ENCODE measurements at regions not wholly inside any gene's neighbourhood (a gene's known extent, or its start where the extent isn't known, plus 50 kb on each side); places are given as distances from the start of the nearest gene placed in this dataset.

DNA sequence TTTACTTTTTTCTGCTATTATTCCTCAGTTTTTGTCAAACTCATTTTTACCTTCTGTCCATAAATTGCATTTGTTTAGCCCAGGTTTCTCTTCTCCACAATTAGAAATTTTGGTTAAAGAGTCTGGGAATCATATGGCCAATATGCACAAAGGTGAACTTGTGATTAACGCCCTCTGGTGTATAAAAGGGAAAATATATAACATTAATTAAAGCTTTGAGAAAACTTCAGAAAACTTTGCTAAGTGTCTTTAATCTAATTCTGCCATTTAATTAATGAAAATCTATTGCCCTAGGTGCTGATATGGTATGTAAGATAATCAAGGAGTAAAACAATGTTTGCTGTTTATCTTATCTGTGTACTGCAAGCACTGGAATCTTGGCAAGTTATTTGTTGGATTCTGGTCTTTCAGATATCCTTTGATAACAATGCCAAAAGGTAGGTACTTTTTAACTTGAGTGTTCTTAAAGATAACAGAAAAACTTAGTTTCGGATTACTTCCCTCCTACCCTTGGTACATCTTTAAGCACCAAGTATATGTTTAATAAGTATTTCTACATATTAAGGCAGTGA, 402.6 kb downstream of the SUCLA2 start:
- no peak for TF ChIP-seq ZFX (IDR thresholded peaks at IDR 0.05)
- TF ChIP-seq CTCF (conservative IDR thresholded peaks at IDR 0.05), result peak; percentile 48
- no peak overlapping the region for H3K27ac ChIP-seq

DNA sequence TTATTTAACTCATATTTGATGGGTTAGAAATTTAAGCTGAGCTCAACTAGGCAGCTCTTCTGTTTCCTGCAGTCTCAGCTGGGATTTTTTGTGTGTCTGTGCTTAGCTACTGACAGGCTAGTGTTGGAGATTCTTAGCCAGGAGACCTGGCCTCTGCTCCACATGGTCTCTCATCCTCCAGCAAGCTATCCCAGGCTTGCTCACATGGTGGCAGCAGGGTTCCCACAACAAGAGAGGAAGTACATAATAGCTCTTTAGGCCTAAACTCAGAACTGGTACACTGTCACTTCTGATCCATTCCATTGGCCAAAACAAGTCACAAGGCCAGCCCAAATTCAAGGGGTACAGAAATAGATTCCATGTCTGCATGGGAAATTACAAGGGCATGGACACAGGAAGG, 406.2 kb downstream of the SUCLA2 start:
- no peak overlapping the region for H3K27ac ChIP-seq
- TF ChIP-seq CTCF (conservative IDR thresholded peaks at IDR 0.05), result peak; percentile 12
- TF ChIP-seq ZFX (IDR thresholded peaks at IDR 0.05), result no peak

DNA sequence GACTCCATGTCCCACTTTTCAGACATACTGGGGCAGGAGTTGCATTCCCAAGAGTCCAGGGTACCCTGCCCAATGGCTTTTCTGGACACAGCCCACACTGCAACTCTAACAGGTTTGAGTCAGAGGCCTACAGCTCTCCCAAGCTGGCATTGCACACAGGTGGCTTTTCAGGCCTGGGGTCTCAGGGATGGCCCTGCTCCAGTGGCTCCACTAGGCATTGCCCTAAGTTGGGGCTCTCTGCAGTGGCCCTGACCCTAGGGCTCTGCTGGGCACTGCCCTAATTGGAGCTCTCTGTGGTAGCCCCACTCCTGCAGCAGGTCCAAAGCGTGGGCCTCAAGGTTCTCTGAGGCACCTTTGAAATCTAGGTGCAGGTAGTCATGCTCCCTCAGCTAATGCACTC, 408.8 kb downstream of the SUCLA2 start:
- no peak overlapping the region for H3K27ac ChIP-seq
- no peak for TF ChIP-seq CTCF (conservative IDR thresholded peaks at IDR 0.05)
- TF ChIP-seq ZFX (IDR thresholded peaks at IDR 0.05), result no peak

- TF ChIP-seq ZFX (IDR thresholded peaks at IDR 0.05) (no peak), CTCF (conservative IDR thresholded peaks at IDR 0.05) (peak; percentile 40)
- H3K27ac ChIP-seq, result no peak overlapping the region
These were observed 412.4 kb downstream of the SUCLA2 start for GRCh38 chr13:47588676-47589075.

- no peak overlapping the region for H3K27ac ChIP-seq
- TF ChIP-seq CTCF (conservative IDR thresholded peaks at IDR 0.05) (no peak), ZFX (IDR thresholded peaks at IDR 0.05) (no peak)
These were observed 428.7 kb downstream of the SUCLA2 start for GRCh38 chr13:47572375-47572774.

- TF ChIP-seq CTCF (conservative IDR thresholded peaks at IDR 0.05) (no peak), ZFX (IDR thresholded peaks at IDR 0.05) (no peak)
These were observed 437.0 kb downstream of the SUCLA2 start for GRCh38 chr13:47564041-47564440.

DNA sequence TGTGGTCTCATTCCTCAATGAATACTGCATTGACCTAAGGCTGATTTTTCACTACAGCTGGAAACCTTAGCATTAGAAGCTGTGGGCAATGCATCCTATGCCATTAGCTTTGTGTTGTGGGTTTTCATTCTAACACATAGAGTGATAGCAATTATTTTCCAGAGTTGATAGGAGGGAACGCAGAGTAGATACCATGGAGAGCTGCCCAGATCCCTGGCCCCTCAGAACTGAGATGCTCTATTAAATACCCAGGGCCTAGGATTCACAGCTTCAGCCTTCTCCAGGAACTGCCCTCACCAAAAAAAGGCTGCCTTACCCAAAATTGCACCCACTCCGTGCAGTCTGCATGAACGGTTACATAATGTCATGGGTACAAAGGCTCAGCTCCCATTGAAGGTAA, 444.4 kb downstream of the SUCLA2 start:
- no peak for TF ChIP-seq ZFX (IDR thresholded peaks at IDR 0.05)
- TF ChIP-seq CTCF (conservative IDR thresholded peaks at IDR 0.05), result no peak
- H3K27ac ChIP-seq, result no peak overlapping the region

More at GRCh38 chr13:47564041-47564440, 437.0 kb downstream of the SUCLA2 start:
- no peak overlapping the region for H3K27ac ChIP-seq

Data from C4-2B (cell line).